Lower leg skin (tissue), 4 donors: ENCODE measurements at regions not wholly inside any gene's neighbourhood (a gene's known extent, or its start where the extent isn't known, plus 50 kb on each side); places are given as distances from the start of the nearest gene placed in this dataset.

ENCODE experiments used
- DNase-seq, 2 donors: peaks; one replicate each; pipeline ENCODE4 v3.0.0-alpha.2; 2019; ENCODE audit warnings: low spot score in 2 of 2
- H3K4me3 ChIP-seq: fragments of 200-600 bp; sonication (generic); 2 replicates; pipeline ENCODE4 v1.5.1; 2017; ENCODE audit warnings: mild to moderate bottlenecking, low read depth; ENCODE audit not compliant: poor library complexity, severe bottlenecking
- CTCF ChIP-seq, 3 donors: fragments of 450-650 bp; IDR thresholded peaks; one replicate each; pipeline ENCODE4 v1.5.1; 2016; ENCODE audit warnings: antibody characterized with exemption in 3 of 3, mild to moderate bottlenecking in 3 of 3, moderate library complexity in 2 of 3
- POLR2A ChIP-seq, 2 donors: fragments of 450-650 bp; IDR thresholded peaks; one replicate each; pipeline ENCODE4 v1.6.1; 2016 to 2017; ENCODE audit warnings: antibody characterized with exemption in 2 of 2, mild to moderate bottlenecking in 1 of 2, moderate library complexity in 1 of 2
- WGBS, 2 donors: methylation state at CpG; one replicate each; pipeline ENCODE4 v1.1.5; 2018; 5-methylcytosine and 5-hydroxymethylcytosine counted together
- intact Hi-C: fragments of 100-400 bp; cut with DNase I; formaldehyde crosslinking; loops from one replicate; pipeline ENCODE4 v1.15.0; 2023; ENCODE audit warnings: low total_unique reads

GRCh38 chr5:93359296-93359959 is 221.6 kb downstream of the NR2F1-AS1 start:
- H3K4me3 ChIP-seq, result no peak overlapping the region
- intact Hi-C loops, result no loop called here
- WGBS, 2 donors, result 39 to 45% methylated on average over 9 of the region's 9 CpGs
- no peak for TF ChIP-seq CTCF (IDR thresholded peaks at IDR 0.05)
- no peak for TF ChIP-seq POLR2A (IDR thresholded peaks at IDR 0.05)
- DNase-seq, result no peak

- intact Hi-C loops, result no loop called here
Observed at GRCh38 chr5:93358176-93358575, 222.8 kb downstream of the NR2F1-AS1 start.

GRCh38 chr5:93357686-93358085 is 223.3 kb downstream of the NR2F1-AS1 start:
- DNase-seq, result no peak
- 77 to 93% methylated on average over 1 of the region's 1 CpG for WGBS, 2 donors
- TF ChIP-seq CTCF (IDR thresholded peaks at IDR 0.05) (no peak), POLR2A (IDR thresholded peaks at IDR 0.05) (no peak)
- H3K4me3 ChIP-seq, result no peak overlapping the region
- intact Hi-C loops, result no loop called here

More at GRCh38 chr5:93358176-93358575, 222.8 kb downstream of the NR2F1-AS1 start:
- TF ChIP-seq CTCF (IDR thresholded peaks at IDR 0.05), result no peak
- TF ChIP-seq POLR2A (IDR thresholded peaks at IDR 0.05), result no peak
- no peak for DNase-seq
- WGBS, 2 donors, result 62 to 71% methylated on average over 1 of the region's 1 CpG
- no peak overlapping the region for H3K4me3 ChIP-seq

GRCh38 chr5:93355691-93356090 is 225.3 kb downstream of the NR2F1-AS1 start:
- 79% methylated on average over 8 of the region's 8 CpGs for WGBS, 2 donors
- intact Hi-C loops, result no loop called here
- TF ChIP-seq CTCF (IDR thresholded peaks at IDR 0.05) (no peak), POLR2A (IDR thresholded peaks at IDR 0.05) (no peak)
- no peak for DNase-seq
- no peak overlapping the region for H3K4me3 ChIP-seq

- H3K4me3 ChIP-seq, result no peak overlapping the region
- DNase-seq, result no peak
- WGBS, 2 donors, result 78 to 86% methylated on average over 2 of the region's 2 CpGs
- no peak for TF ChIP-seq CTCF (IDR thresholded peaks at IDR 0.05)
- TF ChIP-seq POLR2A (IDR thresholded peaks at IDR 0.05), result no peak
- intact Hi-C loops, result no loop called here
Observed at GRCh38 chr5:93352186-93352585, 228.8 kb downstream of the NR2F1-AS1 start.

- TF ChIP-seq CTCF (IDR thresholded peaks at IDR 0.05), result no peak
- TF ChIP-seq POLR2A (IDR thresholded peaks at IDR 0.05), result no peak
- H3K4me3 ChIP-seq, result no peak overlapping the region
- no peak for DNase-seq
- 35 to 51% methylated on average over 3 of the region's 3 CpGs for WGBS, 2 donors
- intact Hi-C loops, result no loop called here
Observed at GRCh38 chr5:93349613-93350012, 231.4 kb downstream of the NR2F1-AS1 start.
